GM19397 (cell line): ENCODE measurements at regions not wholly inside any gene's neighbourhood (a gene's known extent, or its start where the extent isn't known, plus 50 kb on each side); places are given as distances from the start of the nearest gene placed in this dataset.
"Not testable (repeated sequence)": the region's sequence is repeated elsewhere in the genome, so short reads cannot be mapped to it uniquely, and the experiment has no call there.

Experiments
- ATAC-seq: cut with Tn5 transposase; IDR thresholded peaks from one replicate; pipeline ENCODE4 v1.9.1; 2021; ENCODE audit warnings: mild to moderate bottlenecking, moderate library complexity; ENCODE audit not compliant: unreplicated experiment

DNA sequence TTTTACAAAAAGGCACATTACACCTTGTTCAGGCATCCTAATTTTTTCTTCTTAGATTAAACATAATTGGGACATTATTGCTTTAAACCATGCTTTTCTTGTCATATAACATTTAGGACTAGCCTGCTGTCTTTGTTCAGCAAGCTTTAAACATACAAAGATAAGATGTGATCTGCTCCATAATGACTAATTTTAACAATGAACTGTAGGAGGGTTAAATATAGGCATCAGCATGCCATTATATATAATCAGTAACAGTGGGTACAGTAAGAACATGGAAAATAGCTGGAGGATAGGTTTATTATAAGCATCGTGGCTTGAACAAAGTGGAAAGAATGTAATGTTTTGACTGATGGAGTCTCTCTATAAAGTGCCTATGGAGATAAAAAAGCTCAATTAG is 661.7 kb downstream of the SLITRK6 start:
- no peak for ATAC-seq

DNA sequence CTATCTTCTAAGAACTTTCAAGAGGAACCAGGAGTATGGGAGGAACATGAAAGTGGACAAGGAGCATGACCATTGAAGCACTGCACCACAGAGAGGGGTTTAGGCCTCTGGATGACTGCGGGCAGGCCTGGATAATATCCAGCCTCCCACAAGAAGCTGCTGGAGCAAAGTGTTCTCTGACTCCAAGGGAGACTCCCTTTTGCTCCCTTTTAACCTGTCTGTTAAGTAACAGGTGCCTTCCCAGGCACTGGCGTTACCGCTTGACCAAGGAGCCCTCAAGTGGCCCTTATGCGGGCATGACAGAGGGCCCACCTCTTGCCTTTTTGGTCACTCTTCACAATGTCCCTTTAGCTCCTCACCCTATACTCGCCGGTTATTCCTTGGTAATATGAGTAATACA is 666.2 kb downstream of the SLITRK6 start:
- no peak for ATAC-seq

DNA sequence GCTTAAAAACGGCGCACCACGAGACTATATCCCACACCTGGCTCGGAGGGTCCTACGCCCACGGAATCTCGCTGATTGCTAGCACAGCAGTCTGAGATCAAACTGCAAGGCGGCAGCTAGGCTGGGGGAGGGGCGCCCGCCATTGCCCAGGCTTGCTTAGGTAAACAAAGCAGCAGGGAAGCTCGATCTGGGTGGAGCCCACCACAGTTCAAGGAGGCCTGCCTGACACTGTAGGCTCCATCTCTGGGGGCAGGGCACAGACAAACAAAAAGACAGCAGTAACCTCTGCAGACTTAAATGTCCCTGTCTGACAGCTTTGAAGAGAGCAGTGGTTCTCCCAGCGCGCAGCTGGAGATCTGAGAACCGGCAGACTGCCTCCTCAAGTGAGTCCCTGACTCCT is 675.7 kb downstream of the SLITRK6 start:
- ATAC-seq: not testable (repeated sequence)

DNA sequence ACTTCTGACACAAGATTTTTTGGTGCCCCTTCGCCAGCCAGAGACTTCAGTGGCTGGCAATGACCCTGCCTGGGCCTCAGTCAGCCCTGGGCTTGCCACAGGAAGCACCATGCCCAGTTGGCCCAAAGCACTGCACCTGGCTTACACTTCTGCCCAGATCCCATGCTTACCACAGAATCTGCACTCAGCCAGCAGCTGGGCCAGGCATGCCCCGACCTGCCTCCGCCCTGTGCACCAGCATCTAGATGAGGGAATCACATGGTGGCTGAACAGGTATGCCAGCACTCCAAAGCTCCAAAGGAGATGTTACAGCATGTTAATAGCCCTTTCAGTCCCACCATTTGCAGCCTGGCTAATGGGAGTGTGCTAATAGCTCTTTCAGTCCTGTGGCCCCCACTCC is 690.9 kb downstream of the SLITRK6 start:
- no peak for ATAC-seq

DNA sequence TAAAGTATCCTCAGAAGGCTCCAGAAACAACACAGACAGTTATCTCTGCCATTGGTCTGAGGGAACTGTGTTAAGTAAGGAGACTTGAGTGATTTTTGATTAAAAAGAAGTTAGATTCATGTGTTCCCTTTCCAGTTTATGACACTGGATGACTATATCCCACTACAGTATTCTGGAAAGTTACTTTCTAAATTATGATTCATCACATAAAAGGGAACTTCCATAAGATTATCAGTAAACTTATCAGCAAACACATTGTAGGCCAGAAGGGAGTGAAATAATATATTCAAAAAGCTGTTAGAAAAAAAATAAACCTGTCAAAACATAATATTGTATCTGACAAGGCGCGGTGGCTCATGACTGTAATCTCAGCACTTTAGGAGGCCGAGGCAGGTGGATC is 700.0 kb downstream of the SLITRK6 start:
- ATAC-seq: no peak

DNA sequence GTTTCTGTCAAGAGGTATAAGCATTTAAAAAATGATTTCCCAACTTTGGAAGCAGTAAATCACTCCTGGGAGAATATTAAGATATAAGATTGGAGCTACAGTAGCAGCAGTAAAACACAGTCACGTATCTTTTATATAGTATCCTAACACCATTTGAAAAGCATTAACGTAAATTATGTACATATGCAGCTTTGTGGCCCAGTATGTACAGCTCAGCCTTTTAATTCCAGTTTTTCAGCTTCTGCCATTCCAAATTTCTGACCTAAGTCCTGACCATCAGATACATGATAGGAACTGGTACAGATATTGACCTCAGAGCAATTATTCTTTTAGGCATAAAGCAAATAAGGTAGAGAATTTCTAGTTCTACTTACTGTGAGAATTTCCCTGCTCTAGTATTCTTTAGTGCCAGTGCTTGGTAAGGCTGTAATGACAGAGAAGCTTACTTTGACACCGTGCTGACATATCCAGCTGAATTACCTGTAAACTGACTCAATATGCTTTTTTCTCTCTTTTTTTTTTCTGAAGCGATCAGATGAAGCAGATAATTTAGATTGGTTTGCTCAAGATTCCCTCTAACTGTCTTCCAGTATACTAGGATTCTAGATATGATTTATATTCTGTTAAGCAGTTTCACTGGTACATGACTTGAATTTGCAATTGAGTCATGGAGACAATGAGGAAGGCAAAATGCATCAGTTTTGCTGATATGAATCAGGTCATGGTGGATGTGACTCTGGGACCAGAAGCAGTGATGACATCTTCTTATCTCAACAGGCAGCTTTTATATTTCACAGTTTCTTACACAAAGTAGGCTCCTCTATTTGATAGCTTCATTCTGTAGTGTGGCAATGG is 703.6 kb downstream of the SLITRK6 start:
- no peak for ATAC-seq

DNA sequence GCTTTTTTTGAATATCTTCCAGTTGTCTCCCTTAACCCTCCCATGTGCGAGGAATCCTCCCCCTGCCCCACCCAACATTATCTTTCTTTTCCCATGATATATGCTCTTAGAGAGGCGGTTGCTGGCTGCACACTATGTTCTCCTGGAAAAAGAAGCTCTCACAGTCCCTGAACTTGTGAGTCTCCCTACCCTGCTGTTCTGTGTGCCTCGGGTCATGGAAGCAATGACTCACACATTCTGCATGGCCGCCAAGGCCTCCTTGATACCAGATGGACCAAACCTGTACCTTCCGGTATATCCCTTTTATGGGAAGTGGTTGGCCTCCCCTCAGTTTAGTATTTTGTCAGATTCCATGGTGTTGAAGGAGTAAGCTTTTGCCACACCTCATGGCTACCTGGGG is 705.4 kb downstream of the SLITRK6 start:
- no peak for ATAC-seq

DNA sequence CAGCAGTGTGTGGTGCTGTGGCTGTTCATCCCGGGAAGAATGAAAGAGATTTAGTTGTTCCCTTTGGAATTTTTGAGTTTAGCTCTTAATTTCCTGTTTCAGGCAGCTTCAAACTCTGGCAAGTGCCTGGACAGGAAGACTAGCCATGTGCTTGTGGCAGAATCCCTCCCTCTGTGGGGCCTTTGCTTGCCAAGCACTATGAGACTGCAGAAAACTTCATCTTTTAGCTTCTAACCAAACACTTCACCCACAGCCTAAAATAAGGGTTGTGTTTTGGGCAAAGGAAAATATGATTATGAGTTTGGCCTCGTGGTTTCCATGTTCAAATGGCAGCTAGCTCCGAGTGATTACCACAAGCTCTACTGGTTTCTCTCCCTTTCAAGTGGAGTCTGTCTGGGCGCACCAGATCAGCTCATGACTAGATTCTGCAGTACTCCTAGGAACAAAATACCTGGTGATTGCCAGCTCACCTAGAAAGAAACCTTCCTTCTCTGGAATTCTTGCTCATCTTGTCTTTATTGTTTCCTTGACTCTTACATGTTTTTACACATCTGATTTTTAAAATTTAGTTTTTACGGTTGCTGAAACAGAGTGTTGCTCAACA is 707.5 kb downstream of the SLITRK6 start:
- no peak for ATAC-seq

DNA sequence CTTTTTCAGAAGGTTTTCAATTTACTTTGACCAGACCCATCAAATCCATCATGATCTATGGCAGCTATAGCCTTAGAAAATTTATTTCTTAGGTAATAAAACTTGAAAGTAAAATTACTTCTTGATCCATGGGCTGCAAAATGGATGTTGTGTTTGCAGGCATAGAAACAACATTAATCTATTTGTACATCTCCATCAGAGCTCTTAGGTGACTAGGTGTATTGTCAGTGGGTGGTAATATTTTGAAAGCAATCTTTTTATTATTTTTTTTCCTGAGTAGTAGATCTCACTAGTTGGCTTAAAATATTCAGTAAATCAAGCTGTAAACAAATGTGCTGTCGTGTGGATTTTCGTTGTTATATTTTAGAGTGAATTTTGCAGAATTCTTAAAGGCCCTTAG is 710.0 kb downstream of the SLITRK6 start:
- no peak for ATAC-seq

DNA sequence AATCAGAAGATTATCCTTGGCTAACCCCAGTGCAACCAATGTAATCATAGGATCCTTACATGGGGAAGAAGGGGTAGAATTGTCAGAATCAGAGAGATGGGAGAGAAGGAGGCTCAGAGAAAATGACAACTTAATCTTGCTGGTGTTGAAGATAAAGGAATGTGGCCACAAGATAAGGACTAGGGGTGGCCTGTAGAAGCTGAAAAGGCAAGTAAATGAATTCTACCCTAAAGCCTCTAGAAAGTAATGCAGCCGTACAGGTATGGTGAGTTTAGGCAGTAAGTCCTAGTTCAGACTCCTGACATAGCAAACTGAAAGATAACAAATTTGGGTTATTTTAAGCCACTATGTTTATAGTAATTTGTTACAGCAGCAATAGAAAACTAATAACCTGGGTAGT is 718.5 kb downstream of the SLITRK6 start:
- no peak for ATAC-seq

DNA sequence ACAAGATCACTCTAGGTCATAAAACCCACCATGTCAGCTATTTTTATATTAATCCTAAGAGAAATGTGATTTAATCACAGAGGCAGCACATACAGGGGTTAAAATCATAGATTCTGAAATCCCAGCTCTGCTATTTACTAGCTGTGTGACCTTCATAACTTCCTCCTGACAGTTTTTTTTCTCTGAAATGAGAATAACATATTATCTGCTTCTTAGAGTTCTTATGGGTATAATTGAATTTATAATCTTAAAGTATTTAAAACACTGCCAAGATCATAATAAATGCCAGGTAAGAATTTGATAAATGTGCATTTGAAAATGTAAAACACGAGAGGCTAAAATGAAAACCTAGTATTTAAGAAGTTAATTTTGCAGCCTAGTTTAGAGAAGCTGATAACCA is 722.9 kb downstream of the SLITRK6 start:
- ATAC-seq: no peak

DNA sequence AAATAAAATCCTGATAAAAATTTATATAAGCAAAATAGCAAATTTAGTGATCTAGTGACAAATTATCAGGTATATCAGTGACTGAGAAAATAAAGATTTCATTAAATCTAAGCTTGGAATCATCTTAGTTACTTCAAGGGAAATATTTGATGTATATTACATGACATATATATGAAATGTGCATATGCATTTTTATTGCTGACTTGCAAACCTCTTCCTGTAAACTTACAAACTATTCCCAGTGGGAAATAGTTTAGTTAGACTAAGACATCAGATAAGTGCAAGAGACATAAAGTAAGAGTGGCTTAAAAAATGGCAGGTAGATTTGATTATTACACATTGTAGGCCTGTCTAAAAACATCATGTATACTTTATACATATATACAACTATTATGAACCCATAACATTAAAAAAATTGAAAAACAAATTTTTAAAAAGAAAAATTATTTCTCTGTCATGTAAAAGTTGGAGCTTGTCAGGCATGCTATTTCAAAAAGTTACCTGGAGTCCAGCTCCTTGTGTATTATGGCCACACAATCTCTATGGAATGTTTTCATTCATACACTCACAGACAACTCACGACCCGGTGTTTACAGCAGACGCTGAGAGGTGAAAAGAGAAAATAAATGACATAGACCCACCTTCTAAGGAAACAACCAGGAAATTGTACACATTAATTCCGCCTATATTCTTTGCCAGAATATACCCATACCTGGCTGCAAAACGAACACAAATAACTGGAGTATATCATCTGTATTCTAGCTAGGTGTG is 724.5 kb downstream of the SLITRK6 start:
- ATAC-seq: no peak

DNA sequence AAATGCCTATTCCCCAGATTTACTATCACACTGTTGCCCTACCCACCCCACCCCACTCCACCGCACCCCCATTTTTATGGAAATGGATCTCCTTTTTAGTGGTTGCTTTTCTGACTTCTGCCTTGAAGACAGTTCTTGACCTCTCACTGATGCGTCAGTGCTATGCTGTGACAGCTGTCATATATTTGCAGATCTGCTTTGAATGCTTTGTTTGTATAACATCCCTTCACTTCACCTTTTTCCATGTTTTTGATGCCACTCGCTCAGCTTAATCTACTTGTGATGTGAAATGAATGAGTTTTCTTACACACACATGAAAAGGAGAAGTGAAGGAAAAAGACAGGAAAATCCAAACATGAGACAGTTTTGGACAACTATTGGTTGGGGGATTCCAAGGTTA is 731.0 kb downstream of the SLITRK6 start:
- ATAC-seq: no peak

DNA sequence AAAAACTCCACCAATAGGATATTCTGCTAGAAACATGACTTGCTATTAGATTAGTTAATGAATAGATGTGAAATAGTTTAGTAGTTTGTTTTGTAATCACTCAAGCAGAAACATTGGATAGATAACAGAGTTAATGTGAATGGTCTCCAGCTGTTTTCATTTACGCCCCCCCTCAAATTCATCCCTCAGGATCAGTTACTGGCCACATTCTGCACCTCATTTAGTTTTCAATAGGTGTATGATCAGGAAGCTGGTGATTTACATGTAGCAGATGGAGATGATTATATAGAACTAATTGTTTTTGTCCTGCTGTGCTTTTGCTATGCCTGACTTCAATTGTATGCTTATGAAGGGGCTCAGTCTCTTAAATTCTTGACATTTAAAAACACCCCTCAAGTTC is 759.0 kb downstream of the SLITRK6 start:
- no peak for ATAC-seq

DNA sequence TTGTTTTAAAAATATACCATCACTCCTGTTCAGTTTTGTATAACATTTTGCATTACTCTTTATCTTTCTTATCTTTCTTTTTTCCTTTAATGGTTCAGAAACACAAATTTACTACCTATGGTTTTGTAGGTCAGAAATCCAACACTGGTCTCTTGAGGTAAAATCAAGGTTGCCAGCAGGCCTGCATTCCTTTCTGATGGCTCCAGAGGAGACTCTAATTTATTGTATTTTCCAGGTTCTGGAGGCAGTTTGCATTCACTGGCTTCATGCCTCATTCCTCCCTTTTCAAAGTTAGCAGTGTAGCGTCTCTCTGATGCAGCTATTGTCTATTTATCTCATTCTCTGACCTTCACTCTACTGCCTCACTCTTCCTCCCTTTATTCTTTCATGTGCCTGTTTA is 767.4 kb downstream of the SLITRK6 start:
- no peak for ATAC-seq

DNA sequence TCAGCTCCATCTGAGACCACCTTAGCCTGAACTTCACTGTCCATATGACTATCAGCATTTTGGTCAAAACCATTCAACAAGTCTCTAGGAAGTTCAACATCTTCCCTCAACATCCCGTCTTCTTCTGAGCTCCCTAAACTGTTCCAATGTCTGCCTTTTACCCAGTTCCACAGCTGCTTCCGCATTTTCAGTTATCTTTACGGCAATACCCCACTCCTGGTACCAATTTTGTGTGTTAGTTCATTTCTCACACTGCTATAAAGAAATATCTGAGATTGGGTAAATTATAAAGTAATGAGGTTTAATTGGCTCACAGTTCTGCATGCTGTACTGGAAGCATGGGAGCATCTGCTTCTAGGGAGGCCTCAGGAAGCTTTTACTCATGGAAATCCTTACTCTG is 771.2 kb downstream of the SLITRK6 start:
- ATAC-seq: no peak

DNA sequence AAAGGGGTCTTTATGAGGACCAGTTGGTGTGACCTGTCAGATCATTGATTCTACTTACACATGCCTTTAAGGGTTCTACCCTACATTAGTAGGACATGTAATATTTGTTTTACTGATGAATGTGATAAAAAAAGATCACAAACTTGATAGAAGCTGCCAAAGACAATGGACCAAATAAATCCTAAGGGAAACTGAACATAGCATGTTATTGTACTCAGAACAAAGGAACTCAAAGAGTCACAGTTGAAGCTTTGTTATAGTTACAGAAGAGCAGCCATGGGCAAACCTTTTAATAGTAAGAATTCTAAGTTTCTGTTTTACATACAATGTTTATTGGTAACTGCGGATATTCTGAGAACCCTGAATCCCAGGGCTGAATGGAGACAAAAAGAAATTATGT is 780.1 kb downstream of the SLITRK6 start:
- ATAC-seq: no peak

DNA sequence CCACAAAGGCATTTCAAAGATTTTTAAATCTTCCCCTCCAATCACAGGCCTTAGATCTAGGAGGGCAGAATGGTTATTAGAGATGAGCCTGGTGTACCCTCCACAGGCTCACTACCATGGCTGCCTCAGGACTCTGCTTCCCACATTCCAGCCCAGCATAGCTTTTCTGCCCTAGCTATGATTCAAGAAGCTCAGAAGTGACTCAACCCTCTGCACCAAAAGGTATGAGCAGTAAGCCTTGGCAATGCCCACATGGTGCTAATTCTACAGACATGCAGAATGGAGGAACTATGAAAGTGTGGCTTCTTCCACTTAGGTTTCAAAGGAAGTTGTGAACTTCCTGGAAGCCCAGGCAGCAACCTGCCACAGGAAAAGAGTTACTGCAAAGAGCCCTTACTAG is 786.2 kb downstream of the SLITRK6 start:
- ATAC-seq: no peak

DNA sequence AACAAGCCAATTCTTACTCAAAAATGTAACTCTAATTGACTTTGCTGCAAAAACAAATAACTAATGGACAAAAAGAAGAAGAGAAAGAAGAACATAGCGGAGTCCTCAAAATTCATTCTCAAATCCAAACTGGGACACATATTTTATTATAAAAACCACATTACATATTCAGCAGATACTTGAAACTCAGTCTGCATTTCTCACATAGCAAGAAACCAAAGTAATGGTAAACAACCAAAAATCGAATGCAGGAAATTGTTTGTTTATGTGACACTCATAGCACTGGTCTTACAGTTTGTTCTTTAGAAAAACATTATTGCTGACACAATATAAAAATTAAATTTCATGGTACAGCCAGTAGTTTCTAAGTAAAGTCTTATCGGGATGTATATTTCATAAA is 789.8 kb downstream of the SLITRK6 start:
- no peak for ATAC-seq

DNA sequence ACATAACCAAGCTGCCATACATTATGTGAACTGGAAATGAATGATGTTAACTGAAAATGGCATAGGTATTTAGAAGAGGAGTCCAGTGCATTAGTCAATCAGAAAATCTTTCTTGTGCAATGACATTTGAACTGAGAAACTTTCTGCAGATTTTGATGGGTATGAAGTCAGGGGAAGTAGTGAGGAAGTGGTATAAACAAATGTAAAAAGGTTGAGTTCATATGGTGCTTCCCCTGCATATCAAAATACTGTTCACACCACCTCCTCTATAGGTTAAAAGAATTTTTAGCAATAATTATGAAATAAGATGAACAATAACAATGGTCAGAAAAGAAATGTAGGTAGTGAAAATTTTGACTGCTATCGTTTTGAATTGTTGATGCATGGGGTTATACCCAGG is 800.0 kb downstream of the SLITRK6 start:
- no peak for ATAC-seq

DNA sequence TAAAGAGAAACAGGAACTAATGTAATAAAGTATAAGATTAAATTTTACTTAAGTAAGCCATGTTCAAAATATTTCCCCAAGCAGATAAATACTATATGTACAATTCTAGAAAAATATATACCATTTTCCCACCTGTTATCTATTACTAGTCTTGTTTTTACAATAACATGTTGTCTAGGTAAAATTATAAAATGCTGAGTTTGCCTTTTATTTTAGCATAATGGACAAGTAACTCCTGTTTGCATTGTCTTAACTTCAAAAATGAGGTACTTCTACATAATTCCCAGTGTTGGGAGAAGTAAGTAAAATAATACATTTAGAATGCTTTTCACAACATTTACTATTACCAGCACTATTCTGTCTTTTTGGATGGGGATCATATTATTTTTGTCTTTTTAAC is 800.5 kb downstream of the SLITRK6 start:
- ATAC-seq: no peak

DNA sequence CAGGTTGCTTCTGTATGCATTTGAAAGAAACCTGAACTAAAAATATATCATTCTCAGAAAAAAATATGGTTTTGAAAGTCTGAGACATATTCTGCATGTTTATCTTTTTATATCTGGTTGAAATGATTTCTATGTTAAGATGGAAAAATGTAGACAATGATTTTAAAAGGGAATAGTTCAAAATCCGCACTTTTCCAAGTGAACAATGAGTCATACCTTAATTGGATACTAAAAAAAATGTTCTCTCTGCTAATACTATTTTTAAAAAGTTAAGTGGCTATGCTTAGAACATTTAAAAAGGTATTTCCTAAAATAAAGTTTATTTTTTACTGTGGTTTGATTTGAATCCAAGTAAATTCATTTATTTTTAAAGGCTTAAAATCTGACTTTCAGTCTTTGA is 801.4 kb downstream of the SLITRK6 start:
- no peak for ATAC-seq
